ENCODE measurements at regions not wholly inside any gene's neighbourhood (a gene's known extent, or its start where the extent isn't known, plus 50 kb on each side); places are given as distances from the start of the nearest gene placed in this dataset.

- TF ChIP-seq EP300 (conservative IDR thresholded peaks at IDR 0.05; ENCODE audit: poor library complexity, severe bottlenecking) (no peak), MXI1 (conservative IDR thresholded peaks at IDR 0.05; ENCODE audit: poor library complexity, severe bottlenecking) (no peak), CTCF (IDR thresholded peaks at IDR 0.05; ENCODE audit: poor library complexity, severe bottlenecking) (no peak), SMC3 (conservative IDR thresholded peaks at IDR 0.05; ENCODE audit: poor library complexity) (no peak), RAD21 (conservative IDR thresholded peaks at IDR 0.05) (no peak), POLR2AphosphoS5 (IDR thresholded peaks at IDR 0.05) (no peak)
Observed at GRCh38 chrX:39983715-39984114, 114.0 kb downstream of the BCOR start.
